HCT116 (cell line): ENCODE measurements at regions not wholly inside any gene's neighbourhood (a gene's known extent, or its start where the extent isn't known, plus 50 kb on each side); places are given as distances from the start of the nearest gene placed in this dataset.

Source experiments
- ATAC-seq: fragments of 200-7000 bp; cut with Tn5 transposase; 2 replicates; pipeline ENCODE4 v1.9.1; 2020; ENCODE audit warnings: mild to moderate bottlenecking, moderate library complexity
- BruUV-seq: library from RNA; stranded (reverse); fragments of 400-500 nt; replicated peaks from 2 replicates; lab custom pipeline; 2021; lab: Mats Ljungman, UMichigan
- CTCF ChIA-PET: fragments of 300-600 bp; sonication (Branson Sonifier 250); formaldehyde crosslinking; loops from one replicate; lab custom pipeline; 2021; ENCODE audit warnings: antibody characterized with exemption; lab: Charles Lee
- POLR2A ChIA-PET: fragments of 300-600, 350-600 bp; sonication (Branson Sonifier 250); formaldehyde crosslinking; loops from one replicate; lab custom pipeline; 2021; ENCODE audit warnings: antibody characterized with exemption; lab: Charles Lee
- RAD21 ChIA-PET, 2 experiments: fragments of 300-600 bp; sonication (Branson Sonifier 250); formaldehyde crosslinking; loops; one replicate each; lab custom pipeline; 2023; ENCODE audit warnings: low total read pairs in 2 of 2; ENCODE audit not compliant: uncharacterized antibody in 2 of 2, unreplicated experiment in 2 of 2, low non-redundant PET in 1 of 2; lab: Charles Lee
- DNase-seq: peaks from one replicate; pipeline ENCODE4 v3.0.0-alpha.2; 2010; ENCODE audit warnings: low read depth, low spot score
- H2AFZ ChIP-seq: fragments of 200-600 bp; shearing (Covaris generic), sonication (generic); 2 replicates; pipeline ENCODE4 v1.6.1; 2017; ENCODE audit warnings: low read depth, mixed run types, mixed read lengths, antibody characterized with exemption, low read length; ENCODE audit not compliant: poor library complexity, severe bottlenecking
- H3K27ac ChIP-seq: 2 replicates; pipeline ENCODE4 v1.5.1; 2012; ENCODE audit warnings: low read depth, low read length
- H3K27me3 ChIP-seq: fragments of 200-600 bp; sonication (generic); 2 replicates; pipeline ENCODE4 v1.6.1; 2016; ENCODE audit warnings: mixed run types, low read length, mixed read lengths; ENCODE audit not compliant: insufficient read depth
- H3K36me3 ChIP-seq, 2 experiments: fragments of 200-500 bp in 1 of 2; fragments of 200-600 bp in 1 of 2; sonication (Bioruptor generic) in 1 of 2; sonication (generic) in 1 of 2; 2 replicates each; pipeline versions ENCODE4 v1.5.1 to v1.6.1; 2014 to 2016; ENCODE audit warnings: low read length in 2 of 2, inconsistent platforms in 1 of 2, mixed read lengths in 1 of 2, mixed run types in 1 of 2; ENCODE audit not compliant: insufficient read depth in 2 of 2, control insufficient read depth in 1 of 2
- H3K4me1 ChIP-seq, 2 experiments: fragments of 200-600 bp in 1 of 2; sonication (generic) in 1 of 2; 2 replicates each; pipeline versions ENCODE4 v1.5.1 to v1.6.1; 2012 to 2017; ENCODE audit warnings: low read length in 2 of 2, inconsistent platforms in 1 of 2, mild to moderate bottlenecking in 1 of 2, mixed read lengths in 1 of 2, mixed run types in 1 of 2, moderate library complexity in 1 of 2; ENCODE audit not compliant: insufficient read depth in 2 of 2, control insufficient read depth in 1 of 2
- H3K4me2 ChIP-seq: fragments of 200-600 bp; sonication (generic); 2 replicates; pipeline ENCODE4 v1.6.1; 2017; ENCODE audit warnings: mixed run types, low read length, mixed read lengths
- H3K4me3 ChIP-seq, 2 experiments: fragments of 200-600 bp in 1 of 2; sonication (generic) in 1 of 2; replicated peaks in 1 of 2; 2 replicates each; pipeline ENCODE4 v1.5.1; 2011 to 2016; ENCODE audit warnings: low read length in 2 of 2, control low read depth in 1 of 2, low read depth in 1 of 2, mild to moderate bottlenecking in 1 of 2, mixed read lengths in 1 of 2, mixed run types in 1 of 2
- H3K79me2 ChIP-seq: fragments of 200-600 bp; sonication (generic); 2 replicates; pipeline ENCODE4 v1.6.1; 2017; ENCODE audit warnings: mild to moderate bottlenecking, mixed run types, low read length, moderate library complexity, mixed read lengths; ENCODE audit not compliant: insufficient read depth
- H3K9ac ChIP-seq: fragments of 200-600 bp; sonication (generic); 2 replicates; pipeline ENCODE4 v1.6.1; 2016; ENCODE audit warnings: low read length, mixed read lengths
- H3K9me2 ChIP-seq: fragments of 200-600 bp; sonication (generic), shearing (Covaris generic); 2 replicates; pipeline ENCODE4 v1.6.1; 2017; ENCODE audit warnings: mixed run types, mild to moderate bottlenecking, moderate library complexity; ENCODE audit not compliant: insufficient read depth
- H3K9me3 ChIP-seq, 2 experiments: fragments of 200-500 bp in 1 of 2; fragments of 200-600 bp in 1 of 2; sonication (Bioruptor generic) in 1 of 2; sonication (generic) in 1 of 2; 2 replicates each; pipeline ENCODE4 v1.6.1; 2014 to 2017; ENCODE audit warnings: low read length in 2 of 2, mixed read lengths in 2 of 2, inconsistent platforms in 1 of 2, low read depth in 1 of 2, mild to moderate bottlenecking in 1 of 2, mixed run types in 1 of 2, moderate library complexity in 1 of 2; ENCODE audit not compliant: control insufficient read depth in 1 of 2, insufficient read depth in 1 of 2
- H4K20me1 ChIP-seq: fragments of 200-600 bp; sonication (generic), shearing (Covaris generic); 2 replicates; pipeline ENCODE4 v1.6.1; 2017; ENCODE audit warnings: mixed run types, mild to moderate bottlenecking, moderate library complexity; ENCODE audit not compliant: insufficient read depth
- CEBPB ChIP-seq: IDR thresholded peaks from 2 replicates; pipeline ENCODE4 v1.6.1; 2012; ENCODE audit warnings: low read depth
- ELF1 ChIP-seq: IDR thresholded peaks from 2 replicates; pipeline ENCODE4 v1.6.1; 2012; ENCODE audit warnings: low read depth, borderline replicate concordance
- EZH2phosphoT487 ChIP-seq: fragments of 200-600 bp; IDR thresholded peaks from 2 replicates; pipeline ENCODE4 v1.6.1; 2018; ENCODE audit warnings: antibody characterized with exemption, borderline replicate concordance
- JUND ChIP-seq: IDR thresholded peaks from 2 replicates; pipeline ENCODE4 v1.6.1; 2012
- POLR2A ChIP-seq: IDR thresholded peaks from 2 replicates; pipeline ENCODE4 v1.7.0; 2011; ENCODE audit warnings: borderline replicate concordance; ENCODE audit not compliant: insufficient read depth, insufficient read length; ENCODE audit errors: extremely low read depth
- POLR2AphosphoS5 ChIP-seq: IDR thresholded peaks from 2 replicates; pipeline ENCODE4 v1.6.1; 2011; ENCODE audit warnings: mild to moderate bottlenecking, low read depth, low read length, moderate library complexity
- SIN3A ChIP-seq: IDR thresholded peaks from 2 replicates; pipeline ENCODE4 v1.6.1; 2012; ENCODE audit warnings: low read depth
- SRF ChIP-seq: IDR thresholded peaks from 2 replicates; pipeline ENCODE4 v1.6.1; 2012; ENCODE audit warnings: low read depth
- TCF7L2 ChIP-seq: IDR thresholded peaks from 2 replicates; pipeline ENCODE4 v1.7.0; 2011; ENCODE audit warnings: borderline replicate concordance, inconsistent platforms; ENCODE audit not compliant: insufficient read depth, insufficient read length; ENCODE audit errors: extremely low read depth
- YY1 ChIP-seq: IDR thresholded peaks from 2 replicates; pipeline ENCODE4 v1.6.1; 2011; ENCODE audit warnings: low read length, low read depth, moderate library complexity, mild to moderate bottlenecking; ENCODE audit not compliant: insufficient replicate concordance; ENCODE audit errors: extremely low read depth
- ZFX ChIP-seq: fragments of 450-650 bp; IDR thresholded peaks from 2 replicates; pipeline ENCODE4 v1.6.1; 2017
- intact Hi-C: fragments of 100-400 bp; cut with micrococcal nuclease; formaldehyde crosslinking; loops from 2 replicates; pipeline ENCODE4 v1.10.0; 2022
- TF ChIP-seq, protein P1 (sequence below): IDR thresholded peaks from 2 replicates; pipeline ENCODE4 v1.6.1; 2012
- TF ChIP-seq, protein P2 (sequence below): IDR thresholded peaks from 2 replicates; pipeline ENCODE4 v1.6.1; 2012
- TF ChIP-seq, protein P3 (sequence below): IDR thresholded peaks from 2 replicates; pipeline ENCODE4 v1.6.1; 2012; ENCODE audit warnings: low read depth

DNA sequence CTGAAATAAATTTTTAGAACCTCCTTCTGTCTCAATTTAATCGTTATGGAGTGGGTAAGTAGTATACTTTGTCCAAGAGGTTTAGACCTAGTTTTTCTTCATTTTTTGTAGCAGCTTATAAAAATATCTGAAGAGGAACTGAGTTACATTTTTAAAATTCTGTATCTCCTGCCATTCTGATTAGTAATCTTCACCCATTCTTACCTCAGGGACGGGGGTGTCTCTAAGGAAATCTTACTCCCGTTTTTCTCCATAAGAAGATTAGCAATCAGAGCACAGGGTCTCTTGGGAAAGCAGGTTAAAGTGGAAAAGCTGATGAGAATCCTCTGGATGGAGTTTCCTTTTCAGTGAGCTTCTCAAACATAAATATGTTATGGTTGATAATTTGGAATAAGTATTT, 259.3 kb upstream of the FAM83B start (continued):
- no peak for TF ChIP-seq CEBPB
- TF ChIP-seq POLR2AphosphoS5: no peak
- TF ChIP-seq, protein P1, sequence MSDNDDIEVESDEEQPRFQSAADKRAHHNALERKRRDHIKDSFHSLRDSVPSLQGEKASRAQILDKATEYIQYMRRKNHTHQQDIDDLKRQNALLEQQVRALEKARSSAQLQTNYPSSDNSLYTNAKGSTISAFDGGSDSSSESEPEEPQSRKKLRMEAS: no peak

DNA sequence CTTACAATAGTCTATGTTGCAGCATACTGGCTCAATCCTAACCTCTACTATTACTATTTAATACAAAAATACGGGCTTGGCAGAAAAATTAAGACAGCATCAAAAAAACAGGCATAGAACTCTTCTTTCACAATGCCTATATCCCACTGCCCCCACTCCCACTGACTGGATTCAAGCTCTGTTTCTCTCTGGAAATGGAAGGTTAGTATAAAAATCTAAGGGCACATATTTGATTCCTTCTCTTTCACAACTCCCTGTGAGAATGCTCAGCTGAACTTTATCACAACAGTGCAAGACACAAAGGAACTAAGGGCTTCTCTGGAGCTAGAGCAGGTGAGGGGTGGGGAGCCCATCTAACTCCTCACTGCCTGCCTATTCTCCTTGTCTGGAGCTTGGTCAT, 258.4 kb upstream of the FAM83B start:
- POLR2A ChIA-PET: no interaction called here
- Histone ChIP-seq H3K4me3 (no peak overlapping the region), H3K4me1 (no peaks in the 10 kb centered on the region), H3K27me3 (no peaks in the 10 kb centered on the region), H3K9ac (no peak overlapping the region), H3K9me3 (no peaks in the 10 kb centered on the region), H2AFZ (no peak overlapping the region), H4K20me1 (no peaks in the 10 kb centered on the region), H3K27ac (no peak overlapping the region), H3K9me2 (no peaks in the 10 kb centered on the region), H3K79me2 (no peaks in the 10 kb centered on the region), H3K36me3 (no peaks in the 10 kb centered on the region), H3K4me2 (no peak overlapping the region)
- intact Hi-C loops: no loop called here
- no peak for ATAC-seq
- BruUV-seq: no TSS peak
- no peak for DNase-seq
- CTCF ChIA-PET: no interaction called here
- RAD21 ChIA-PET: no interaction called here
- TF ChIP-seq TCF7L2 (no peak), CEBPB (no peak), ZFX (no peak), POLR2A (no peak), ELF1 (no peak), EZH2phosphoT487 (no peak), SRF (no peak), JUND (no peak), SIN3A (no peak), YY1 (no peak)
- TF ChIP-seq, protein P2, sequence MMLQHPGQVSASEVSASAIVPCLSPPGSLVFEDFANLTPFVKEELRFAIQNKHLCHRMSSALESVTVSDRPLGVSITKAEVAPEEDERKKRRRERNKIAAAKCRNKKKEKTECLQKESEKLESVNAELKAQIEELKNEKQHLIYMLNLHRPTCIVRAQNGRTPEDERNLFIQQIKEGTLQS: no peak
- TF ChIP-seq, protein P3, sequence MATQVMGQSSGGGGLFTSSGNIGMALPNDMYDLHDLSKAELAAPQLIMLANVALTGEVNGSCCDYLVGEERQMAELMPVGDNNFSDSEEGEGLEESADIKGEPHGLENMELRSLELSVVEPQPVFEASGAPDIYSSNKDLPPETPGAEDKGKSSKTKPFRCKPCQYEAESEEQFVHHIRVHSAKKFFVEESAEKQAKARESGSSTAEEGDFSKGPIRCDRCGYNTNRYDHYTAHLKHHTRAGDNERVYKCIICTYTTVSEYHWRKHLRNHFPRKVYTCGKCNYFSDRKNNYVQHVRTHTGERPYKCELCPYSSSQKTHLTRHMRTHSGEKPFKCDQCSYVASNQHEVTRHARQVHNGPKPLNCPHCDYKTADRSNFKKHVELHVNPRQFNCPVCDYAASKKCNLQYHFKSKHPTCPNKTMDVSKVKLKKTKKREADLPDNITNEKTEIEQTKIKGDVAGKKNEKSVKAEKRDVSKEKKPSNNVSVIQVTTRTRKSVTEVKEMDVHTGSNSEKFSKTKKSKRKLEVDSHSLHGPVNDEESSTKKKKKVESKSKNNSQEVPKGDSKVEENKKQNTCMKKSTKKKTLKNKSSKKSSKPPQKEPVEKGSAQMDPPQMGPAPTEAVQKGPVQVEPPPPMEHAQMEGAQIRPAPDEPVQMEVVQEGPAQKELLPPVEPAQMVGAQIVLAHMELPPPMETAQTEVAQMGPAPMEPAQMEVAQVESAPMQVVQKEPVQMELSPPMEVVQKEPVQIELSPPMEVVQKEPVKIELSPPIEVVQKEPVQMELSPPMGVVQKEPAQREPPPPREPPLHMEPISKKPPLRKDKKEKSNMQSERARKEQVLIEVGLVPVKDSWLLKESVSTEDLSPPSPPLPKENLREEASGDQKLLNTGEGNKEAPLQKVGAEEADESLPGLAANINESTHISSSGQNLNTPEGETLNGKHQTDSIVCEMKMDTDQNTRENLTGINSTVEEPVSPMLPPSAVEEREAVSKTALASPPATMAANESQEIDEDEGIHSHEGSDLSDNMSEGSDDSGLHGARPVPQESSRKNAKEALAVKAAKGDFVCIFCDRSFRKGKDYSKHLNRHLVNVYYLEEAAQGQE: no peak
